ENCODE measurements at regions not wholly inside any gene's neighbourhood (a gene's known extent, or its start where the extent isn't known, plus 50 kb on each side); places are given as distances from the start of the nearest gene placed in this dataset.

GRCh38 chr2:52884761-52885352, 882.7 kb upstream of the CHAC2 start:
- TF ChIP-seq POLR2A (IDR thresholded peaks at IDR 0.05): no peak
- TF ChIP-seq POLR2AphosphoS5 (IDR thresholded peaks at IDR 0.05): no peak
- TF ChIP-seq EP300 (IDR thresholded peaks at IDR 0.05; ENCODE audit: low read depth): no peak
- H3K27ac ChIP-seq: no peak overlapping the region
- no peaks in the 10 kb centered on the region for H3K4me1 ChIP-seq
- DNase-seq: no peak
- 59 to 63% methylated on average over 3 of the region's 3 CpGs for WGBS, 2 donors (ENCODE audit: low coverage in 1 of 2)
- intact Hi-C loops (cut with DNase I; ENCODE audit: low total_unique reads) (no loop called here), in situ Hi-C loops (cut with MboI; ENCODE audit: low pct_ligation_motif_present in 1 of 4, low pct_unique_long_range_greater_than_20kb in 1 of 4, low sequenced_read_pairs in 3 of 4) (no loop called here)
- H3K9me3 ChIP-seq: no peaks in the 10 kb centered on the region
- H3K4me3 ChIP-seq: no peak overlapping the region
- H3K27me3 ChIP-seq: no peaks in the 10 kb centered on the region
- H3K36me3 ChIP-seq: no peaks in the 10 kb centered on the region

GRCh38 chr2:52882974-52883373, 884.6 kb upstream of the CHAC2 start:
- H3K9me3 ChIP-seq: no peaks in the 10 kb centered on the region
- H3K4me1 ChIP-seq: no peaks in the 10 kb centered on the region
- no peak overlapping the region for H3K4me3 ChIP-seq
- H3K36me3 ChIP-seq: no peaks in the 10 kb centered on the region
- no peak for DNase-seq
- TF ChIP-seq EP300 (IDR thresholded peaks at IDR 0.05; ENCODE audit: low read depth): no peak
- TF ChIP-seq POLR2AphosphoS5 (IDR thresholded peaks at IDR 0.05): no peak
- no peak for TF ChIP-seq CTCF (IDR thresholded peaks at IDR 0.05)
- TF ChIP-seq POLR2A (IDR thresholded peaks at IDR 0.05): no peak
- intact Hi-C loops (cut with DNase I; ENCODE audit: low total_unique reads): no loop called here
- 72 to 73% methylated on average over 2 of the region's 2 CpGs for WGBS, 2 donors (ENCODE audit: low coverage in 1 of 2)
- in situ Hi-C loops (cut with MboI; ENCODE audit: low pct_ligation_motif_present in 1 of 4, low pct_unique_long_range_greater_than_20kb in 1 of 4, low sequenced_read_pairs in 3 of 4): no loop called here
- H3K27me3 ChIP-seq: no peaks in the 10 kb centered on the region
- H3K27ac ChIP-seq: no peak overlapping the region

DNA sequence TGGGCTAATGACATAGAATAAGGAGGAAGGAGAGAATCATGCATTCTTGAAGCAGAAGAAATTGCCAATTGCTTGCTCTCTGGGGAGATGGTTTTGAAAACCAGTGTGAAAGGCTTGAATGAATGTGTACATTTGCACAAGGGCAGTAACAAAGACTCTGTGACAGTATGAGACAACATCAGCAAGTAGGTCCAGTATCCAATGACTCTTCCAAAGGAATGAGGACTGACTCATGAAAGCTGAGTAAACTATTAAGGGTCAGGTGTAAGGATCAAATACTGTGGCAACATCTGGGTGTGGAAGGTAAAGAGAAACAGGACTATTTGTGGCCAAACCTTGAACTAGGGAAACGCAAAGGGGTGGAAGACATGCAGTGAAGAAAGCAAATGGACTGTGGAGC, 886.0 kb upstream of the CHAC2 start:
- no peaks in the 10 kb centered on the region for H3K9me3 ChIP-seq
- TF ChIP-seq EP300 (IDR thresholded peaks at IDR 0.05; ENCODE audit: low read depth) (no peak), POLR2AphosphoS5 (IDR thresholded peaks at IDR 0.05) (no peak), POLR2A (IDR thresholded peaks at IDR 0.05) (no peak)
- WGBS, 2 donors (ENCODE audit: low coverage in 1 of 2): 65 to 80% methylated on average over 1 of the region's 1 CpG
- no peak for DNase-seq
- no peaks in the 10 kb centered on the region for H3K36me3 ChIP-seq
- intact Hi-C loops (cut with DNase I; ENCODE audit: low total_unique reads): no loop called here
- H3K4me3 ChIP-seq: no peak overlapping the region
- H3K27me3 ChIP-seq: no peaks in the 10 kb centered on the region
- no peaks in the 10 kb centered on the region for H3K4me1 ChIP-seq
- in situ Hi-C loops (cut with MboI; ENCODE audit: low pct_ligation_motif_present in 1 of 4, low pct_unique_long_range_greater_than_20kb in 1 of 4, low sequenced_read_pairs in 3 of 4): no loop called here
- no peak overlapping the region for H3K27ac ChIP-seq

- Histone ChIP-seq H3K4me3 (no peak overlapping the region), H3K4me1 (no peaks in the 10 kb centered on the region), H3K27me3 (no peaks in the 10 kb centered on the region), H3K36me3 (no peaks in the 10 kb centered on the region), H3K27ac (no peak overlapping the region), H3K9me3 (no peaks in the 10 kb centered on the region)
- WGBS, 2 donors (ENCODE audit: low coverage in 1 of 2): 66 to 92% methylated on average over 3 of the region's 3 CpGs
- no peak for DNase-seq
- in situ Hi-C loops (cut with MboI; ENCODE audit: low pct_ligation_motif_present in 1 of 4, low pct_unique_long_range_greater_than_20kb in 1 of 4, low sequenced_read_pairs in 3 of 4): no loop called here
- intact Hi-C loops (cut with DNase I; ENCODE audit: low total_unique reads): no loop called here
- TF ChIP-seq POLR2A (IDR thresholded peaks at IDR 0.05) (no peak), EP300 (IDR thresholded peaks at IDR 0.05; ENCODE audit: low read depth) (no peak), POLR2AphosphoS5 (IDR thresholded peaks at IDR 0.05) (no peak), CTCF (IDR thresholded peaks at IDR 0.05) (no peak)
These were observed 886.7 kb upstream of the CHAC2 start for GRCh38 chr2:52880872-52881271.

DNA sequence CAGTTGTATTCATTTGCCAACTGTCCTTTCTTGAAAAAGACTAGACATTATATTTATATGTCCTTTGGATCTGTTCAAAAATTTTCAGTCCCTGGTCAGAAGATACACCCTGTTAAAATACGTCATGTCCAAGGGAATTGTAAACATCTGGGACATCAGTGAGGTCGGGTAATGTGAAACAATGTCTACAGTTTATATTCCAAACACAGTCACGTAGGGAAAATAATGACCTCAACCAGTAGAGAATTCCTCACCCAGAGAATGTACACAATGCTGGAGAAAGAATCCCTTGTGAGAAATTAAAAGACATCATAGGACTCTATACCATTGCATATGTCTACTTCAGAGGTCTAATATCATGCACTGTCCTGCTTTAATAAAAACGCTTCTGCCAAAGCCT, 888.0 kb upstream of the CHAC2 start:
- Histone ChIP-seq H3K27me3 (no peaks in the 10 kb centered on the region), H3K4me3 (no peak overlapping the region), H3K36me3 (no peaks in the 10 kb centered on the region), H3K4me1 (no peaks in the 10 kb centered on the region), H3K9me3 (no peaks in the 10 kb centered on the region), H3K27ac (no peak overlapping the region)
- intact Hi-C loops (cut with DNase I; ENCODE audit: low total_unique reads): no loop called here
- in situ Hi-C loops (cut with MboI; ENCODE audit: low pct_ligation_motif_present in 1 of 4, low pct_unique_long_range_greater_than_20kb in 1 of 4, low sequenced_read_pairs in 3 of 4): no loop called here
- no peak for DNase-seq
- 59 to 67% methylated on average over 4 of the region's 4 CpGs for WGBS, 2 donors (ENCODE audit: low coverage in 1 of 2)
- no peak for TF ChIP-seq CTCF (IDR thresholded peaks at IDR 0.05)
- TF ChIP-seq EP300 (IDR thresholded peaks at IDR 0.05; ENCODE audit: low read depth): no peak
- no peak for TF ChIP-seq POLR2A (IDR thresholded peaks at IDR 0.05)
- TF ChIP-seq POLR2AphosphoS5 (IDR thresholded peaks at IDR 0.05): no peak

Measured in transverse colon (tissue), 4 donors.